HG02798 (cell line): ENCODE measurements at regions not wholly inside any gene's neighbourhood (a gene's known extent, or its start where the extent isn't known, plus 50 kb on each side); places are given as distances from the start of the nearest gene placed in this dataset.

Experiments
- ATAC-seq: cut with Tn5 transposase; IDR thresholded peaks from one replicate; pipeline ENCODE4 v1.9.1; 2021; ENCODE audit warnings: mild to moderate bottlenecking; ENCODE audit not compliant: unreplicated experiment, poor library complexity

- no peak for ATAC-seq
Observed at GRCh38 chr13:64470751-64471150, 2759.4 kb downstream of the PCDH9 start.

- ATAC-seq: no peak
Observed at GRCh38 chr13:64459778-64460177, 2770.4 kb downstream of the PCDH9 start.

- no peak for ATAC-seq
Observed at GRCh38 chr13:64457976-64458375, 2772.2 kb downstream of the PCDH9 start.

- no peak for ATAC-seq
Observed at GRCh38 chr13:64455124-64455523, 2775.0 kb downstream of the PCDH9 start.

- no peak for ATAC-seq
Observed at GRCh38 chr13:64453831-64454230, 2776.3 kb downstream of the PCDH9 start.

- ATAC-seq: no peak
Observed at GRCh38 chr13:64446372-64446771, 2783.8 kb downstream of the PCDH9 start.

- no peak for ATAC-seq
Observed at GRCh38 chr13:64441740-64442139, 2788.4 kb downstream of the PCDH9 start.

GRCh38 chr13:64438084-64438483 is 2792.1 kb downstream of the PCDH9 start:
- ATAC-seq: no peak

- no peak for ATAC-seq
Observed at GRCh38 chr13:64429691-64430090, 2800.4 kb downstream of the PCDH9 start.

GRCh38 chr13:64428196-64428595 is 2801.9 kb downstream of the PCDH9 start:
- no peak for ATAC-seq

GRCh38 chr13:64423467-64423866 is 2806.7 kb downstream of the PCDH9 start:
- no peak for ATAC-seq

GRCh38 chr13:64420181-64420580 is 2810.0 kb downstream of the PCDH9 start:
- no peak for ATAC-seq

- ATAC-seq: no peak
Observed at GRCh38 chr13:64417581-64417980, 2812.6 kb downstream of the PCDH9 start.

GRCh38 chr13:64414381-64414780 is 2815.8 kb downstream of the PCDH9 start:
- ATAC-seq: no peak

- no peak for ATAC-seq
Observed at GRCh38 chr13:64413529-64413928, 2816.6 kb downstream of the PCDH9 start.

GRCh38 chr13:64410276-64411053 is 2819.7 kb downstream of the PCDH9 start:
- ATAC-seq: no peak

- no peak for ATAC-seq
Observed at GRCh38 chr13:64397701-64398100, 2832.4 kb downstream of the PCDH9 start.

GRCh38 chr13:64377606-64378005 is 2852.5 kb downstream of the PCDH9 start:
- ATAC-seq: no peak

- no peak for ATAC-seq
Observed at GRCh38 chr13:64371461-64371860, 2858.7 kb downstream of the PCDH9 start.

- no peak for ATAC-seq
Observed at GRCh38 chr13:64371045-64371444, 2859.1 kb downstream of the PCDH9 start.

GRCh38 chr13:64369121-64369520 is 2861.0 kb downstream of the PCDH9 start:
- ATAC-seq: no peak

GRCh38 chr13:64362564-64362963 is 2867.6 kb downstream of the PCDH9 start:
- no peak for ATAC-seq
